Esophagus muscularis mucosa (tissue), 4 donors: ENCODE measurements at regions not wholly inside any gene's neighbourhood (a gene's known extent, or its start where the extent isn't known, plus 50 kb on each side); places are given as distances from the start of the nearest gene placed in this dataset.

ENCODE experiments used
- DNase-seq: peaks from one replicate; pipeline ENCODE4 v3.0.0-alpha.2; 2017; ENCODE audit errors: extremely low spot score
- H3K27ac ChIP-seq, 4 donors: fragments of 200-600 bp; sonication (generic); replicated peaks in 1 of 4; 1 replicate in 3 of 4; 2 replicates in 1 of 4; pipeline ENCODE4 v1.5.1; 2016 to 2019; ENCODE audit warnings: mild to moderate bottlenecking in 1 of 4
- H3K27me3 ChIP-seq, 4 donors: fragments of 200-600 bp; sonication (generic); one replicate each; pipeline versions ENCODE4 v1.5.1 to v1.6.0; 2016 to 2019
- H3K36me3 ChIP-seq, 4 donors: fragments of 200-600 bp; sonication (generic); one replicate each; pipeline ENCODE4 v1.5.1; 2016 to 2019
- H3K4me1 ChIP-seq, 4 donors: fragments of 200-600 bp; sonication (generic); one replicate each; pipeline ENCODE4 v1.5.1; 2016 to 2019
- H3K4me3 ChIP-seq, 4 donors: fragments of 200-600 bp; sonication (generic); 1 replicate in 2 of 4; 2 replicates in 2 of 4; pipeline ENCODE4 v1.5.1; 2016 to 2019; ENCODE audit warnings: mild to moderate bottlenecking in 4 of 4, moderate library complexity in 1 of 4
- H3K9me3 ChIP-seq, 4 donors: fragments of 200-600 bp; sonication (generic); 1 replicate in 3 of 4; 2 replicates in 1 of 4; pipeline ENCODE4 v1.5.1; 2016 to 2019
- CTCF ChIP-seq, 3 experiments: fragments of 200-600 bp in 2 of 3; fragments of 450-650 bp in 1 of 3; sonication (generic) in 2 of 3; IDR thresholded peaks; one replicate each; pipeline ENCODE4 v1.5.1; 2017 to 2019; ENCODE audit warnings: antibody characterized with exemption in 3 of 3, mild to moderate bottlenecking in 2 of 3, moderate library complexity in 1 of 3
- EP300 ChIP-seq: sonication (generic); formaldehyde crosslinking; IDR thresholded peaks from one replicate; pipeline ENCODE4 v1.6.1; 2017; ENCODE audit warnings: antibody characterized with exemption
- POLR2A ChIP-seq: fragments of 450-650 bp; IDR thresholded peaks from one replicate; pipeline ENCODE4 v1.6.1; 2017; ENCODE audit warnings: antibody characterized with exemption, moderate library complexity, mild to moderate bottlenecking, low read depth
- POLR2AphosphoS5 ChIP-seq, 2 donors: sonication (generic); formaldehyde crosslinking; IDR thresholded peaks; one replicate each; pipeline ENCODE4 v1.6.1; 2017; ENCODE audit warnings: antibody characterized with exemption in 2 of 2
- WGBS: methylation state at CpG from one replicate; pipeline ENCODE4 v1.1.5; 2018; 5-methylcytosine and 5-hydroxymethylcytosine counted together
- intact Hi-C: fragments of 100-400 bp; cut with DNase I; formaldehyde crosslinking; loops from one replicate; pipeline ENCODE4 v1.15.1; 2023

GRCh38 chr5:39721394-39721793 is 296.6 kb upstream of the DAB2 start:
- intact Hi-C loops = no loop called here
- no peaks in the 10 kb centered on the region for H3K36me3 ChIP-seq
- H3K9me3 ChIP-seq = no peaks in the 10 kb centered on the region
- no peak overlapping the region for H3K27ac ChIP-seq
- no peaks in the 10 kb centered on the region for H3K27me3 ChIP-seq
- no peak overlapping the region for H3K4me3 ChIP-seq
- TF ChIP-seq POLR2A (no peak), CTCF (IDR thresholded peaks at IDR 0.05) (no peak), EP300 (no peak), POLR2AphosphoS5 (IDR thresholded peaks at IDR 0.05) (no peak)
- H3K4me1 ChIP-seq = no peaks in the 10 kb centered on the region
- WGBS = 95% methylated on average over 28 of the region's 30 CpGs
- DNase-seq = no peak

- Histone ChIP-seq H3K27me3 (no peaks in the 10 kb centered on the region), H3K36me3 (no peaks in the 10 kb centered on the region), H3K4me3 (no peak overlapping the region), H3K9me3 (no peaks in the 10 kb centered on the region), H3K27ac (no peak overlapping the region), H3K4me1 (no peaks in the 10 kb centered on the region)
- WGBS = 89% methylated on average over 3 of the region's 3 CpGs
- DNase-seq = no peak
- no peak for TF ChIP-seq CTCF (IDR thresholded peaks at IDR 0.05)
- TF ChIP-seq EP300 = no peak
- no peak for TF ChIP-seq POLR2AphosphoS5 (IDR thresholded peaks at IDR 0.05)
- intact Hi-C loops = no loop called here
Measured at GRCh38 chr5:39720136-39720535, 295.4 kb upstream of the DAB2 start.

GRCh38 chr5:39717176-39717897 is 292.6 kb upstream of the DAB2 start:
- 75% methylated on average over 2 of the region's 2 CpGs for WGBS
- H3K27ac ChIP-seq = no peak overlapping the region
- TF ChIP-seq CTCF (IDR thresholded peaks at IDR 0.05) (no peak), POLR2AphosphoS5 (IDR thresholded peaks at IDR 0.05) (no peak), POLR2A (no peak), EP300 (no peak)
- H3K9me3 ChIP-seq = no peaks in the 10 kb centered on the region
- H3K27me3 ChIP-seq = no peaks in the 10 kb centered on the region
- H3K4me1 ChIP-seq = no peaks in the 10 kb centered on the region
- H3K36me3 ChIP-seq = no peaks in the 10 kb centered on the region
- DNase-seq = no peak
- no peak overlapping the region for H3K4me3 ChIP-seq
- intact Hi-C loops = loop anchor here (5.0 kb wide), 1 partner anchor 970 kb away; no protein-coding TSS in a partner anchor

GRCh38 chr5:39716532-39717028 is 291.8 kb upstream of the DAB2 start:
- Histone ChIP-seq H3K9me3 (no peaks in the 10 kb centered on the region), H3K4me1 (no peaks in the 10 kb centered on the region), H3K27me3 (no peaks in the 10 kb centered on the region), H3K36me3 (no peaks in the 10 kb centered on the region), H3K4me3 (no peak overlapping the region), H3K27ac (no peak overlapping the region)
- 63% methylated on average over 2 of the region's 2 CpGs for WGBS
- TF ChIP-seq POLR2A = no peak
- TF ChIP-seq POLR2AphosphoS5 (IDR thresholded peaks at IDR 0.05) = no peak
- TF ChIP-seq EP300 = no peak
- no peak for TF ChIP-seq CTCF (IDR thresholded peaks at IDR 0.05)
- DNase-seq = no peak
- intact Hi-C loops = loop anchor here (5.0 kb wide), 1 partner anchor 971 kb away; no protein-coding TSS in a partner anchor
